ENCODE measurements at regions not wholly inside any gene's neighbourhood (a gene's known extent, or its start where the extent isn't known, plus 50 kb on each side); places are given as distances from the start of the nearest gene placed in this dataset.

- TF ChIP-seq CTCF (conservative IDR thresholded peaks at IDR 0.05 in 1 of 2, IDR thresholded peaks at IDR 0.05 in 1 of 2; ENCODE audit: low read depth in 1 of 2, low read length in 2 of 2) (no peak), EZH2 (IDR thresholded peaks at IDR 0.05; ENCODE audit: low read length, missing control alignments) (no peak)
Observed at GRCh38 chr14:62304257-62304656, 542.0 kb downstream of the SNAPC1 start.

Data from fibroblast of lung (primary cell).